ENCODE measurements at regions not wholly inside any gene's neighbourhood (a gene's known extent, or its start where the extent isn't known, plus 50 kb on each side); places are given as distances from the start of the nearest gene placed in this dataset.

GRCh38 chrX:38968344-38969216 lies 167.3 kb downstream of the MID1IP1 start:
- no peak overlapping the region for H3K27ac ChIP-seq (ENCODE audit: low read length)
- H2AFZ ChIP-seq (ENCODE audit: low read depth, low read length): no peak overlapping the region
- H3K36me3 ChIP-seq (ENCODE audit: insufficient read depth, low read length): no peaks in the 10 kb centered on the region
- no peak overlapping the region for H3K4me2 ChIP-seq (ENCODE audit: low read length)
- no peaks in the 10 kb centered on the region for H3K79me2 ChIP-seq (replicated peaks; ENCODE audit: insufficient read depth, low read length)
- H3K27me3 ChIP-seq (ENCODE audit: insufficient read depth, low read depth, low read length): no peaks in the 10 kb centered on the region
- H3K9ac ChIP-seq (ENCODE audit: low read length): no peak overlapping the region
- H3K9me3 ChIP-seq (ENCODE audit: low read length): no peaks in the 10 kb centered on the region
- no peak overlapping the region for H3K4me3 ChIP-seq (ENCODE audit: low read length)
- TF ChIP-seq EZH2 (IDR thresholded peaks at IDR 0.05; ENCODE audit: borderline replicate concordance, insufficient read depth, low read length, poor library complexity, severe bottlenecking): no peak
- TF ChIP-seq MXI1 (conservative IDR thresholded peaks at IDR 0.05; ENCODE audit: poor library complexity, severe bottlenecking): no peak
- no peak for TF ChIP-seq EP300 (conservative IDR thresholded peaks at IDR 0.05; ENCODE audit: poor library complexity, severe bottlenecking)
- TF ChIP-seq TAF1 (IDR thresholded peaks at IDR 0.05; ENCODE audit: low read depth): no peak
- no peak for TF ChIP-seq REST (IDR thresholded peaks at IDR 0.05; ENCODE audit: borderline replicate concordance)
- no peak for TF ChIP-seq RAD21 (conservative IDR thresholded peaks at IDR 0.05)
- no peaks in the 10 kb centered on the region for H4K20me1 ChIP-seq (ENCODE audit: insufficient read depth)
- H3F3A ChIP-seq (ENCODE audit: insufficient read depth, low read length, poor library complexity, severe bottlenecking): no peaks in the 10 kb centered on the region
- H3K9me2 ChIP-seq (ENCODE audit: insufficient read depth, low read length): no peaks in the 10 kb centered on the region

DNA sequence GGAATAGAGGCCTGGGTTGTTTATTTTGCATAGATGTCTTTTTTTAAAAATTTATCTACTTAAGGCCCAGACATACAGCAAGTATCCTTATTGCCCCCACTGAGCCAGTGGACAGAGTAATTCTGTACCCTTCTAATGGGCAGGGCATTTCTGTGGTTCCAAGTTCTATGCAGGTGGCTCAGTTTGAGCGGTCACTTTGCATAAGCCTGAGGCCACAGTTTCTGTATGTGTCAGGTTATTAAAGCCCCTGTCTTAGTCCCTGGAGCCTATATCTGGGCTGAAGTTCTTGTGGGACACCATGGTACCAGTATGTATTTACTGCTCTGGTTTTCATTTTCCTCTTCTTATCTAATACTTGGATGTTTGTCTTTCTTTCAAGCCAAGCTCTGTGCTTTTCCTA lies 168.8 kb downstream of the MID1IP1 start:
- Histone ChIP-seq H4K20me1 (ENCODE audit: insufficient read depth) (no peaks in the 10 kb centered on the region), H3K36me3 (ENCODE audit: insufficient read depth, low read length) (no peaks in the 10 kb centered on the region), H3K79me2 (replicated peaks; ENCODE audit: insufficient read depth, low read length) (no peaks in the 10 kb centered on the region), H3K9me2 (ENCODE audit: insufficient read depth, low read length) (no peaks in the 10 kb centered on the region), H2AFZ (ENCODE audit: low read depth, low read length) (no peak overlapping the region), H3K27me3 (ENCODE audit: insufficient read depth, low read depth, low read length) (no peaks in the 10 kb centered on the region), H3K4me3 (ENCODE audit: low read length) (no peak overlapping the region), H3K27ac (ENCODE audit: low read length) (no peak overlapping the region), H3K4me2 (ENCODE audit: low read length) (no peak overlapping the region), H3F3A (ENCODE audit: insufficient read depth, low read length, poor library complexity, severe bottlenecking) (no peaks in the 10 kb centered on the region), H3K9ac (ENCODE audit: low read length) (no peak overlapping the region), H3K9me3 (ENCODE audit: low read length) (no peaks in the 10 kb centered on the region)
- TF ChIP-seq MXI1 (conservative IDR thresholded peaks at IDR 0.05; ENCODE audit: poor library complexity, severe bottlenecking): no peak
- no peak for TF ChIP-seq REST (IDR thresholded peaks at IDR 0.05; ENCODE audit: borderline replicate concordance)
- TF ChIP-seq EP300 (conservative IDR thresholded peaks at IDR 0.05; ENCODE audit: poor library complexity, severe bottlenecking): no peak
- TF ChIP-seq, protein P1, sequence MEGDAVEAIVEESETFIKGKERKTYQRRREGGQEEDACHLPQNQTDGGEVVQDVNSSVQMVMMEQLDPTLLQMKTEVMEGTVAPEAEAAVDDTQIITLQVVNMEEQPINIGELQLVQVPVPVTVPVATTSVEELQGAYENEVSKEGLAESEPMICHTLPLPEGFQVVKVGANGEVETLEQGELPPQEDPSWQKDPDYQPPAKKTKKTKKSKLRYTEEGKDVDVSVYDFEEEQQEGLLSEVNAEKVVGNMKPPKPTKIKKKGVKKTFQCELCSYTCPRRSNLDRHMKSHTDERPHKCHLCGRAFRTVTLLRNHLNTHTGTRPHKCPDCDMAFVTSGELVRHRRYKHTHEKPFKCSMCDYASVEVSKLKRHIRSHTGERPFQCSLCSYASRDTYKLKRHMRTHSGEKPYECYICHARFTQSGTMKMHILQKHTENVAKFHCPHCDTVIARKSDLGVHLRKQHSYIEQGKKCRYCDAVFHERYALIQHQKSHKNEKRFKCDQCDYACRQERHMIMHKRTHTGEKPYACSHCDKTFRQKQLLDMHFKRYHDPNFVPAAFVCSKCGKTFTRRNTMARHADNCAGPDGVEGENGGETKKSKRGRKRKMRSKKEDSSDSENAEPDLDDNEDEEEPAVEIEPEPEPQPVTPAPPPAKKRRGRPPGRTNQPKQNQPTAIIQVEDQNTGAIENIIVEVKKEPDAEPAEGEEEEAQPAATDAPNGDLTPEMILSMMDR (IDR thresholded peaks at IDR 0.05; ENCODE audit: poor library complexity, severe bottlenecking): no peak
- no peak for TF ChIP-seq EZH2 (IDR thresholded peaks at IDR 0.05; ENCODE audit: borderline replicate concordance, insufficient read depth, low read length, poor library complexity, severe bottlenecking)
- TF ChIP-seq POLR2AphosphoS5 (IDR thresholded peaks at IDR 0.05): no peak
- no peak for TF ChIP-seq RAD21 (conservative IDR thresholded peaks at IDR 0.05)
- TF ChIP-seq SMC3 (conservative IDR thresholded peaks at IDR 0.05; ENCODE audit: poor library complexity): no peak
- TF ChIP-seq TAF1 (IDR thresholded peaks at IDR 0.05; ENCODE audit: low read depth): no peak
